ENCODE measurements at regions not wholly inside any gene's neighbourhood (a gene's known extent, or its start where the extent isn't known, plus 50 kb on each side); places are given as distances from the start of the nearest gene placed in this dataset.

GRCh38 chr2:193333539-193333938 lies 1138.8 kb upstream of the TMEFF2 start:
- TF ChIP-seq CTCF (IDR thresholded peaks at IDR 0.05) = no peak
- no peak for TF ChIP-seq CEBPB (IDR thresholded peaks at IDR 0.05)
- TF ChIP-seq SMC3 (IDR thresholded peaks at IDR 0.05) = no peak
- TF ChIP-seq POLR2A (IDR thresholded peaks at IDR 0.05; ENCODE audit: low read length) = no peak
- TF ChIP-seq EP300 (IDR thresholded peaks at IDR 0.05) = no peak
- TF ChIP-seq, protein P1, sequence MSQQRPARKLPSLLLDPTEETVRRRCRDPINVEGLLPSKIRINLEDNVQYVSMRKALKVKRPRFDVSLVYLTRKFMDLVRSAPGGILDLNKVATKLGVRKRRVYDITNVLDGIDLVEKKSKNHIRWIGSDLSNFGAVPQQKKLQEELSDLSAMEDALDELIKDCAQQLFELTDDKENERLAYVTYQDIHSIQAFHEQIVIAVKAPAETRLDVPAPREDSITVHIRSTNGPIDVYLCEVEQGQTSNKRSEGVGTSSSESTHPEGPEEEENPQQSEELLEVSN (IDR thresholded peaks at IDR 0.05; ENCODE audit: borderline replicate concordance, low read depth) = no peak
- TF ChIP-seq BHLHE40 (IDR thresholded peaks at IDR 0.05; ENCODE audit: low read depth, low read length) = no peak
- no peak for TF ChIP-seq PBX3 (IDR thresholded peaks at IDR 0.05)
